ENCODE measurements at regions not wholly inside any gene's neighbourhood (a gene's known extent, or its start where the extent isn't known, plus 50 kb on each side); places are given as distances from the start of the nearest gene placed in this dataset.

DNA sequence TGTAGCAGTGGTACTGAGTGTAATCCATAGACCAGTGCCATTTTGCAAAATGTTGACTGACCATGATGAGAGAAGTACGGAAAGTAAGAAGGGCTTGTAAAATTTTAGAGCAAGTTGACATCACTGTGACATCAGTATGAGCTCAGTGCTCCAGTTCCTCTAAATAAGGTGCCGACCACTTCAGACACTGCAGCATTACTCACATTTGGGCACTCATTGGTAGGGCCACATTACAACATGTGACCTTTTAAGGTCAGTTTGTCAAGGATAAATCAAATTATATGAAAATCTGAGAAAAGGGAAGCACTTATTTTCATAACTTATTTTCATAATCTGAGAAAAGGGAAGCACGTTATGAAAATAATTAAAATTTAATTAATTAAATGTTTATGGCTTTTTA, 128.0 kb upstream of the ERG start:
- TF ChIP-seq, protein P1, sequence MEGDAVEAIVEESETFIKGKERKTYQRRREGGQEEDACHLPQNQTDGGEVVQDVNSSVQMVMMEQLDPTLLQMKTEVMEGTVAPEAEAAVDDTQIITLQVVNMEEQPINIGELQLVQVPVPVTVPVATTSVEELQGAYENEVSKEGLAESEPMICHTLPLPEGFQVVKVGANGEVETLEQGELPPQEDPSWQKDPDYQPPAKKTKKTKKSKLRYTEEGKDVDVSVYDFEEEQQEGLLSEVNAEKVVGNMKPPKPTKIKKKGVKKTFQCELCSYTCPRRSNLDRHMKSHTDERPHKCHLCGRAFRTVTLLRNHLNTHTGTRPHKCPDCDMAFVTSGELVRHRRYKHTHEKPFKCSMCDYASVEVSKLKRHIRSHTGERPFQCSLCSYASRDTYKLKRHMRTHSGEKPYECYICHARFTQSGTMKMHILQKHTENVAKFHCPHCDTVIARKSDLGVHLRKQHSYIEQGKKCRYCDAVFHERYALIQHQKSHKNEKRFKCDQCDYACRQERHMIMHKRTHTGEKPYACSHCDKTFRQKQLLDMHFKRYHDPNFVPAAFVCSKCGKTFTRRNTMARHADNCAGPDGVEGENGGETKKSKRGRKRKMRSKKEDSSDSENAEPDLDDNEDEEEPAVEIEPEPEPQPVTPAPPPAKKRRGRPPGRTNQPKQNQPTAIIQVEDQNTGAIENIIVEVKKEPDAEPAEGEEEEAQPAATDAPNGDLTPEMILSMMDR (conservative IDR thresholded peaks at IDR 0.05; ENCODE audit: low read depth, low read length), result no peak
- TF ChIP-seq EZH2phosphoT487 (IDR thresholded peaks at IDR 0.05; ENCODE audit: borderline replicate concordance, low read length), result no peak
- TF ChIP-seq EZH2 (IDR thresholded peaks at IDR 0.05; ENCODE audit: low read length, unreplicated experiment), result no peak
- no peaks in the 10 kb centered on the region for H3K36me3 ChIP-seq (ENCODE audit: low read depth, low read length)
- BruUV-seq (replicated peaks), result no TSS peak
- no peaks in the 10 kb centered on the region for H3F3A ChIP-seq (ENCODE audit: low read length, unreplicated experiment)
- intact Hi-C loops (cut with micrococcal nuclease), result no loop called here
- H3K9ac ChIP-seq (ENCODE audit: low read length), result no peak overlapping the region
- POLR2A ChIA-PET (ENCODE audit: unreplicated experiment), result no interaction called here
- peaks cover 17% of the 10 kb centered on the region; the same call in 1 of the 2 replicates for H3K27me3 ChIP-seq (ENCODE audit: low read length)
- H3K4me1 ChIP-seq (ENCODE audit: insufficient read depth, low read length), result no peaks in the 10 kb centered on the region
- no peaks in the 10 kb centered on the region for H3K79me2 ChIP-seq (ENCODE audit: low read length)
- DNase-seq (no peak), ATAC-seq (no peak)
- H3K9me3 ChIP-seq (ENCODE audit: low read length), result no peaks in the 10 kb centered on the region
- no peak overlapping the region for H3K4me3 ChIP-seq (ENCODE audit: low read length)
- H2AFZ ChIP-seq (ENCODE audit: low read length), result no peak overlapping the region
- no peak overlapping the region for H3K4me2 ChIP-seq (ENCODE audit: low read length)
- H3K27ac ChIP-seq (ENCODE audit: low read length), result no peak overlapping the region
- no peaks in the 10 kb centered on the region for H4K20me1 ChIP-seq (ENCODE audit: low read length)
- CTCF ChIA-PET, result no interaction called here
- H3K9me2 ChIP-seq (replicated peaks; ENCODE audit: low read length), result no peaks in the 10 kb centered on the region

DNA sequence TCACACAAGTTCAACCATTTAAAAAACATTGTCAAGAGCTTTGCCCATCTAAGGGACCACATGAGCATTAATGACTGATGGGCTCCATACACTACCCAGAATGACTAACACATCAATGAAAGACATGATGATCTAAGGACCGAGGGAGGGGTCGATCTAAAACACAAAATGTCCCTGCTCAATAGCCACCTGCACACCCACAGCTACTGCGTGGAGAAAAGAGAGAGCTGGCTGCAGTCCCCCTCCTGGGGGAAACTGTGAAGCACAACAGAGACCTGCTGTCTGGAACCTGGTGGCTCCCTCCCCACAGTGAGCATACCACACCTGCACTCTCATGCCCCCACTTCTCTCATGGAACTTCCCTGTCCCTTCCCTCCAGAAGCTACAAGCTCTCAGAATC, 130.1 kb upstream of the ERG start:
- no peak overlapping the region for H3K4me3 ChIP-seq (ENCODE audit: low read length)
- H3F3A ChIP-seq (ENCODE audit: low read length, unreplicated experiment), result no peaks in the 10 kb centered on the region
- no peak overlapping the region for H2AFZ ChIP-seq (ENCODE audit: low read length)
- no peaks in the 10 kb centered on the region for H3K4me1 ChIP-seq (ENCODE audit: insufficient read depth, low read length)
- ATAC-seq (no peak), DNase-seq (no peak)
- no peaks in the 10 kb centered on the region for H4K20me1 ChIP-seq (ENCODE audit: low read length)
- intact Hi-C loops (cut with micrococcal nuclease), result no loop called here
- TF ChIP-seq, protein P1 (conservative IDR thresholded peaks at IDR 0.05; ENCODE audit: low read depth, low read length), result peak; percentile 18; the same call in 1 of the 2 replicates
- TF ChIP-seq EZH2 (IDR thresholded peaks at IDR 0.05; ENCODE audit: low read length, unreplicated experiment), result no peak
- no peak for TF ChIP-seq EZH2phosphoT487 (IDR thresholded peaks at IDR 0.05; ENCODE audit: borderline replicate concordance, low read length)
- no TSS peak for BruUV-seq (replicated peaks)
- no peaks in the 10 kb centered on the region for H3K79me2 ChIP-seq (ENCODE audit: low read length)
- CTCF ChIA-PET, result no interaction called here
- no peak overlapping the region for H3K27ac ChIP-seq (ENCODE audit: low read length)
- POLR2A ChIA-PET (ENCODE audit: unreplicated experiment), result no interaction called here
- H3K36me3 ChIP-seq (ENCODE audit: low read depth, low read length), result no peaks in the 10 kb centered on the region
- H3K27me3 ChIP-seq (ENCODE audit: low read length), result peaks cover 22% of the 10 kb centered on the region; the same call in 1 of the 2 replicates
- H3K9ac ChIP-seq (ENCODE audit: low read length), result no peak overlapping the region
- H3K9me3 ChIP-seq (ENCODE audit: low read length), result no peaks in the 10 kb centered on the region
- H3K9me2 ChIP-seq (replicated peaks; ENCODE audit: low read length), result no peaks in the 10 kb centered on the region
- no peak overlapping the region for H3K4me2 ChIP-seq (ENCODE audit: low read length)

DNA sequence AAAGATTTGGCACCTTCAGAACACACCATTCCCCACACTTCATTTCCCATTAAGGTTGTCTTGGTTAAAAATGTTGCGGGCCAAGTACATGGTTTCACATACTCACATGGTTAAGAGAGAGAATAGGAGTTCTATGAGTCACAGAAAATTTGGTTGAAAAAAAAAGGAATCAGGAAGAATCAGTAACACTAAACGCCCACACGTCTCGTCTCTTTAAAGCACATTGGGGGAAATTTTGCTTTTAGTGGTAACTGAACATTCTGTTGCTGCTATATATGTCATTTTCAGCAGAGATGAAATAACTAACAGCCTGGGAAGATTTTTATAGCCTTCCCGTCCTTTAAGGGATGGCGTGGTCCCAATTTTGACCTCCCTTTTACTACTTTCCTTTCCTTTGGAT, 132.9 kb upstream of the ERG start:
- Histone ChIP-seq H3K27ac (ENCODE audit: low read length) (no peak overlapping the region), H3K79me2 (ENCODE audit: low read length) (no peaks in the 10 kb centered on the region), H3K4me2 (ENCODE audit: low read length) (no peak overlapping the region), H3K4me1 (ENCODE audit: insufficient read depth, low read length) (no peaks in the 10 kb centered on the region), H2AFZ (ENCODE audit: low read length) (no peak overlapping the region), H3K9me2 (replicated peaks; ENCODE audit: low read length) (no peaks in the 10 kb centered on the region), H3K4me3 (ENCODE audit: low read length) (no peak overlapping the region), H3K36me3 (ENCODE audit: low read depth, low read length) (no peaks in the 10 kb centered on the region), H3K27me3 (ENCODE audit: low read length) (peaks cover 37% of the 10 kb centered on the region), H3K9me3 (ENCODE audit: low read length) (no peaks in the 10 kb centered on the region), H3F3A (ENCODE audit: low read length, unreplicated experiment) (no peaks in the 10 kb centered on the region), H4K20me1 (ENCODE audit: low read length) (no peaks in the 10 kb centered on the region), H3K9ac (ENCODE audit: low read length) (no peak overlapping the region)
- POLR2A ChIA-PET (ENCODE audit: unreplicated experiment), result no interaction called here
- no peak for ATAC-seq
- intact Hi-C loops (cut with micrococcal nuclease), result no loop called here
- BruUV-seq (replicated peaks), result no TSS peak
- no peak for DNase-seq
- CTCF ChIA-PET, result no interaction called here
- TF ChIP-seq EZH2phosphoT487 (IDR thresholded peaks at IDR 0.05; ENCODE audit: borderline replicate concordance, low read length), result no peak
- TF ChIP-seq EZH2 (IDR thresholded peaks at IDR 0.05; ENCODE audit: low read length, unreplicated experiment), result no peak
- TF ChIP-seq, protein P1 (conservative IDR thresholded peaks at IDR 0.05; ENCODE audit: low read depth, low read length), result no peak
